Karpas-422 (cell line): ENCODE measurements at regions not wholly inside any gene's neighbourhood (a gene's known extent, or its start where the extent isn't known, plus 50 kb on each side); places are given as distances from the start of the nearest gene placed in this dataset.
A peak's percentile ranks its signal among the peaks of the same experiment; 100 is the strongest.

Source experiments
- DNase-seq: peaks from one replicate; pipeline ENCODE4 v3.0.0-alpha.2; 2015
- H2AFZ ChIP-seq: fragments of 200-600 bp; sonication (generic); 2 replicates; pipeline ENCODE4 v1.6.1; 2014; ENCODE audit warnings: antibody characterized with exemption, low read length, mixed read lengths
- H3K27ac ChIP-seq: fragments of 200-600 bp; sonication (generic); 2 replicates; pipeline ENCODE4 v1.5.1; 2014; ENCODE audit warnings: mild to moderate bottlenecking, low read length, moderate library complexity
- H3K27me3 ChIP-seq: fragments of 200-600 bp; sonication (generic); 2 replicates; pipeline ENCODE4 v1.6.1; 2014; ENCODE audit warnings: low read length, mixed read lengths
- H3K36me3 ChIP-seq: fragments of 200-600 bp; sonication (generic); 2 replicates; pipeline ENCODE4 v1.6.1; 2014; ENCODE audit warnings: low read length, mixed read lengths; ENCODE audit not compliant: insufficient read depth
- H3K4me1 ChIP-seq: fragments of 200-600 bp; sonication (generic); 2 replicates; pipeline ENCODE4 v1.6.1; 2014; ENCODE audit warnings: mild to moderate bottlenecking, low read length, mixed read lengths
- H3K4me2 ChIP-seq: fragments of 200-600 bp; sonication (generic); 2 replicates; pipeline ENCODE4 v1.6.1; 2014; ENCODE audit warnings: low read length, low read depth, mild to moderate bottlenecking; ENCODE audit not compliant: poor library complexity, severe bottlenecking
- H3K4me3 ChIP-seq: fragments of 200-600 bp; sonication (generic); 2 replicates; pipeline ENCODE4 v1.5.1; 2014; ENCODE audit warnings: mild to moderate bottlenecking, antibody characterized with exemption, low read length, mixed read lengths
- H3K79me2 ChIP-seq: fragments of 200-600 bp; sonication (generic); 2 replicates; pipeline ENCODE4 v1.6.1; 2014; ENCODE audit warnings: mild to moderate bottlenecking, low read length, mixed read lengths
- H3K9ac ChIP-seq: fragments of 200-600 bp; sonication (generic); 2 replicates; pipeline ENCODE4 v1.6.0; 2014; ENCODE audit warnings: low read length
- H3K9me2 ChIP-seq: fragments of 200-600 bp; sonication (generic), shearing (Covaris generic); replicated peaks from 2 replicates; pipeline ENCODE4 v1.6.0; 2014; ENCODE audit warnings: mild to moderate bottlenecking, low read length, moderate library complexity; ENCODE audit not compliant: insufficient read depth
- H3K9me3 ChIP-seq: fragments of 300-700, 200-600 bp; sonication (generic); 2 replicates; pipeline ENCODE4 v1.6.1; 2014; ENCODE audit warnings: low read length, mixed read lengths
- H4K20me1 ChIP-seq: fragments of 200-600 bp; sonication (generic); 2 replicates; pipeline ENCODE4 v1.6.1; 2014; ENCODE audit warnings: mild to moderate bottlenecking, antibody characterized with exemption, low read length, low read depth; ENCODE audit not compliant: insufficient read depth

- H3K36me3 ChIP-seq, result no peaks in the 10 kb centered on the region
- H3K4me1 ChIP-seq, result peaks cover 15% of the 10 kb centered on the region
- H3K9me2 ChIP-seq, result no peaks in the 10 kb centered on the region
- no peak overlapping the region for H3K4me2 ChIP-seq
- H3K9ac ChIP-seq, result no peak overlapping the region
- DNase-seq, result no peak
- H4K20me1 ChIP-seq, result no peaks in the 10 kb centered on the region
- no peaks in the 10 kb centered on the region for H3K27me3 ChIP-seq
- H3K9me3 ChIP-seq, result no peaks in the 10 kb centered on the region
- H3K4me3 ChIP-seq, result no peak overlapping the region
- no peaks in the 10 kb centered on the region for H3K79me2 ChIP-seq
- H3K27ac ChIP-seq, result no peak overlapping the region
- H2AFZ ChIP-seq, result no peak overlapping the region
These were observed 124.6 kb downstream of the FOXB1 start for GRCh38 chr15:60128710-60129109.

GRCh38 chr15:60130398-60130797, 126.3 kb downstream of the FOXB1 start:
- no peak overlapping the region for H3K27ac ChIP-seq
- no peaks in the 10 kb centered on the region for H3K79me2 ChIP-seq
- no peaks in the 10 kb centered on the region for H4K20me1 ChIP-seq
- H3K9ac ChIP-seq, result no peak overlapping the region
- H2AFZ ChIP-seq, result no peak overlapping the region
- no peaks in the 10 kb centered on the region for H3K36me3 ChIP-seq
- peaks cover 15% of the 10 kb centered on the region for H3K4me1 ChIP-seq
- H3K27me3 ChIP-seq, result no peaks in the 10 kb centered on the region
- no peak overlapping the region for H3K4me3 ChIP-seq
- H3K9me3 ChIP-seq, result no peaks in the 10 kb centered on the region
- H3K4me2 ChIP-seq, result no peak overlapping the region
- no peaks in the 10 kb centered on the region for H3K9me2 ChIP-seq
- no peak for DNase-seq

DNA sequence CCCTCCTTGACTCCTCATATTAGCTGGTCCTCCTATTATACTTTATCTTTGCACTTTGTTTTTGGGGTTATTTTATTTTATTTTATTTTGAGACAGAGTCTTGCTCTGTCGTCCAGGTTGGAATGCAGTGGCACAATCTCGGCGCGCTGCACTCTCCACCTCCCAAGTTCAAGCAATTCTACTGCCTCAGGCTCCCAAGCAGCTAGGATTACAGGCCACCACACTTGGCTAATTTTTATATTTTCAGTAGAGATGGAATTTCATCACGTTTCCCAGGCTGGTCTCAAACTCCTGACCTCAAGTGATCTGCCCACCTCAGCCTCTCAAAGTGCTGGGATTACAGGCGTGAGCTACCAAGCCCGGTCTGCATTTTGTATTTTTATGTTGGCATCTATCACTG, 126.7 kb downstream of the FOXB1 start:
- Histone ChIP-seq H3K4me1 (peaks cover 15% of the 10 kb centered on the region), H3K27me3 (no peaks in the 10 kb centered on the region), H3K27ac (no peak overlapping the region), H3K36me3 (no peaks in the 10 kb centered on the region), H3K9me2 (no peaks in the 10 kb centered on the region), H3K4me2 (no peak overlapping the region), H3K9me3 (no peaks in the 10 kb centered on the region), H3K9ac (no peak overlapping the region), H4K20me1 (no peaks in the 10 kb centered on the region), H3K4me3 (no peak overlapping the region), H3K79me2 (no peaks in the 10 kb centered on the region), H2AFZ (no peak overlapping the region)
- DNase-seq, result no peak

GRCh38 chr15:60134609-60135008, 130.5 kb downstream of the FOXB1 start:
- no peaks in the 10 kb centered on the region for H3K36me3 ChIP-seq
- no peak overlapping the region for H3K4me2 ChIP-seq
- H3K9me3 ChIP-seq, result no peaks in the 10 kb centered on the region
- H3K27ac ChIP-seq, result no peak overlapping the region
- H3K4me3 ChIP-seq, result no peak overlapping the region
- H3K9me2 ChIP-seq, result no peaks in the 10 kb centered on the region
- DNase-seq, result peak; percentile 45
- H4K20me1 ChIP-seq, result no peaks in the 10 kb centered on the region
- H3K79me2 ChIP-seq, result no peaks in the 10 kb centered on the region
- no peaks in the 10 kb centered on the region for H3K4me1 ChIP-seq
- H3K27me3 ChIP-seq, result no peaks in the 10 kb centered on the region
- no peak overlapping the region for H2AFZ ChIP-seq
- H3K9ac ChIP-seq, result no peak overlapping the region

DNA sequence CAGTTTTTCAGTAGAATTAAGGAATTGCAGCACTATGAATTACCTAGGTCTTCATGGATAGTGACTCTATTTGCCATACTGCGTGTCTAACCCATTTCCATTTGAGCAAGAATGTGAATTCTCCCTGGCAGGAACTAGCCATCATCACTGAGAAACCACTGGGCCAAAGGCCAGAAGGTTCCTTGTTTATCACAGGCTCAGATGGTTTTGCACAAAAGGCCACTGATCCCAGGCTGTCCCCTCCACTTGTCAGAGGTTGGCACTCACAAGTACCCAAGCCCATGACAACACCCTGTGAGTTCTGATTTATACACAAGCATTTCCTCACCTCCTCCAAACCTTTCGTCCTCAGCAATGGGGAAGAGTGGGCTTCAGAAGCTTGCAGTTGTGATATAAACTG, 131.8 kb downstream of the FOXB1 start:
- no peaks in the 10 kb centered on the region for H4K20me1 ChIP-seq
- H3K9me3 ChIP-seq, result no peaks in the 10 kb centered on the region
- DNase-seq, result no peak
- no peaks in the 10 kb centered on the region for H3K4me1 ChIP-seq
- no peak overlapping the region for H3K4me3 ChIP-seq
- no peaks in the 10 kb centered on the region for H3K36me3 ChIP-seq
- no peak overlapping the region for H2AFZ ChIP-seq
- no peaks in the 10 kb centered on the region for H3K9me2 ChIP-seq
- no peaks in the 10 kb centered on the region for H3K27me3 ChIP-seq
- H3K4me2 ChIP-seq, result no peak overlapping the region
- no peak overlapping the region for H3K9ac ChIP-seq
- H3K27ac ChIP-seq, result no peak overlapping the region
- no peaks in the 10 kb centered on the region for H3K79me2 ChIP-seq

GRCh38 chr15:60137711-60138396, 133.7 kb downstream of the FOXB1 start:
- Histone ChIP-seq H3K36me3 (no peaks in the 10 kb centered on the region), H3K9me3 (no peaks in the 10 kb centered on the region), H3K79me2 (no peaks in the 10 kb centered on the region), H3K9ac (no peak overlapping the region), H3K4me3 (no peak overlapping the region), H3K27ac (no peak overlapping the region), H4K20me1 (no peaks in the 10 kb centered on the region), H3K4me2 (no peak overlapping the region), H3K27me3 (no peaks in the 10 kb centered on the region), H2AFZ (no peak overlapping the region), H3K4me1 (no peaks in the 10 kb centered on the region), H3K9me2 (no peaks in the 10 kb centered on the region)
- DNase-seq, result no peak

DNA sequence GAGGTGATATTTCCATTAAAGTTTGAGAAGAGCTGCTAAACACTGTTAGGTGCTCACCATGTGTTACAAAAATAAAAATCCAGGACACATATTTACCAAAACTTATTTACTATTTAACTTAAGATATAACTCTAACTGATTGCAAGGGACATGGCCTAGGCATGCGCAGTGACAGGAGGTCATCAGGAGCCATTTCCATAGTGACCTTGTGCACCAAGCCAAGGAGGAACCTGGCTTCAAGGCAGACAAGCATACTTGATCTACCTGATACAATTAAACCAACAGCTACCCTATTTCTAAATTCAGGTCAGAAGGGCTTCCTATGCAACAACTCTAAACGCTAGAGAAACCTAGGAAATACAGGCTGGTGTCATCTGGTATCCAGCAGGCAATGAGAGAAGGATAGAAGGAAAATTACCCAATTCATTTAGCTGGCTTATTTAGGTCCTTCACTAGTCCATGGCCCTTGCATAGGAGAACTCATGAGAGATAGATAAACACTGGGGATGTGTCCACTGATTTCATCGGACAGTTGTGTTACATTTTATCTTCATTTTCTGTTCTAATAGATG, 134.4 kb downstream of the FOXB1 start:
- H2AFZ ChIP-seq, result no peak overlapping the region
- no peaks in the 10 kb centered on the region for H3K36me3 ChIP-seq
- no peaks in the 10 kb centered on the region for H3K4me1 ChIP-seq
- no peaks in the 10 kb centered on the region for H4K20me1 ChIP-seq
- no peak overlapping the region for H3K9ac ChIP-seq
- H3K27ac ChIP-seq, result no peak overlapping the region
- H3K9me2 ChIP-seq, result no peaks in the 10 kb centered on the region
- H3K9me3 ChIP-seq, result no peaks in the 10 kb centered on the region
- H3K27me3 ChIP-seq, result no peaks in the 10 kb centered on the region
- no peak overlapping the region for H3K4me2 ChIP-seq
- no peak for DNase-seq
- H3K4me3 ChIP-seq, result no peak overlapping the region
- no peaks in the 10 kb centered on the region for H3K79me2 ChIP-seq

DNA sequence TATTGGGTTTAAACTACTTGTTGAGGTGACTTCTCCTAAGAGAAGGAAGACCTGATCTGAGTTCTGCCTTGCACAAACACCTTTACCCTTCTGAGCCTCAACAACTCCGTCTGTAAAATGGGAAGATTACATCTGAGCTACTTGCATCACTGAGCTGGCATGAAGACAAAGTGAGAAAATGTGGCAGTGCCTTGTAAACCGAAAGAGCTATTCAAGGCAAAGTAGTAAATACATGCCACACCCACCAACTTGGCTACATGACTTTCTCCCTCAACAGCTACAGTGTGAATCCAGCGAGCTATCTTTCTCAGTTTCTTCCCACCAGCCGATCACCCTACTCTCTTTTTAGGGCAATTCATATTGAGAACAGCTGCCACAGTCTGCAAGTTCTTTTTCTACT, 148.3 kb downstream of the FOXB1 start:
- no peaks in the 10 kb centered on the region for H3K27me3 ChIP-seq
- no peaks in the 10 kb centered on the region for H3K9me3 ChIP-seq
- no peak overlapping the region for H3K9ac ChIP-seq
- H3K36me3 ChIP-seq, result no peaks in the 10 kb centered on the region
- H3K4me1 ChIP-seq, result no peaks in the 10 kb centered on the region
- H3K79me2 ChIP-seq, result no peaks in the 10 kb centered on the region
- no peaks in the 10 kb centered on the region for H3K9me2 ChIP-seq
- no peak overlapping the region for H3K27ac ChIP-seq
- no peak for DNase-seq
- H4K20me1 ChIP-seq, result no peaks in the 10 kb centered on the region
- H2AFZ ChIP-seq, result no peak overlapping the region
- H3K4me2 ChIP-seq, result no peak overlapping the region
- no peak overlapping the region for H3K4me3 ChIP-seq
